ENCODE measurements at regions not wholly inside any gene's neighbourhood (a gene's known extent, or its start where the extent isn't known, plus 50 kb on each side); places are given as distances from the start of the nearest gene placed in this dataset.

DNA sequence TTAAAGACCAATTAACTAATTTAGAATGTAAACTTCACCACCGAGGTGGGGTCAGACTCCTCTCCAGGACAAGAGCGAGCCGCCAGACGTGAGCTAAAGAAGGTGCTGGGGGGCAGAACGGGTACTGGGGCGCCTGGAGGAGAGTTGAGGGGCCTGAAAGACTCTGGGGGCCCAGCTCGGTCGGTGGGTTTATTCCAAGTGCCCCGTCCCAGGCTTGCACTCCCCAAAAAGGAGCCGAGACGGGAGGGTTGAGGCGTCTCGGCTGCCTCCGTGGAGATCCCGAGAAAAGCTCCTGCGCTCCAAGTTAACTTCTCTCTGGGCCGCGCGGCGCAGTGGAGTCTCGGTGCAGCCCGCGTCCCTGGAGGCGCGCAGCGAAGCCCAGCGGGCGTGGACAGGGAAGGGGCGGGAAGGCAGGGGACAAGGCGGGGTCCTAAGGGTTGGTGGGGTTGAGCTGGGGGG, 553.3 kb downstream of the TFEC start:
- TF ChIP-seq, protein P1, sequence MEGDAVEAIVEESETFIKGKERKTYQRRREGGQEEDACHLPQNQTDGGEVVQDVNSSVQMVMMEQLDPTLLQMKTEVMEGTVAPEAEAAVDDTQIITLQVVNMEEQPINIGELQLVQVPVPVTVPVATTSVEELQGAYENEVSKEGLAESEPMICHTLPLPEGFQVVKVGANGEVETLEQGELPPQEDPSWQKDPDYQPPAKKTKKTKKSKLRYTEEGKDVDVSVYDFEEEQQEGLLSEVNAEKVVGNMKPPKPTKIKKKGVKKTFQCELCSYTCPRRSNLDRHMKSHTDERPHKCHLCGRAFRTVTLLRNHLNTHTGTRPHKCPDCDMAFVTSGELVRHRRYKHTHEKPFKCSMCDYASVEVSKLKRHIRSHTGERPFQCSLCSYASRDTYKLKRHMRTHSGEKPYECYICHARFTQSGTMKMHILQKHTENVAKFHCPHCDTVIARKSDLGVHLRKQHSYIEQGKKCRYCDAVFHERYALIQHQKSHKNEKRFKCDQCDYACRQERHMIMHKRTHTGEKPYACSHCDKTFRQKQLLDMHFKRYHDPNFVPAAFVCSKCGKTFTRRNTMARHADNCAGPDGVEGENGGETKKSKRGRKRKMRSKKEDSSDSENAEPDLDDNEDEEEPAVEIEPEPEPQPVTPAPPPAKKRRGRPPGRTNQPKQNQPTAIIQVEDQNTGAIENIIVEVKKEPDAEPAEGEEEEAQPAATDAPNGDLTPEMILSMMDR (IDR thresholded peaks at IDR 0.05), result no peak
- TF ChIP-seq POLR2A (IDR thresholded peaks at IDR 0.05), result no peak
